Activated B cell treated with CpG ODN at 0.5 μM for 24 hours (primary cell): ENCODE measurements at regions not wholly inside any gene's neighbourhood (a gene's known extent, or its start where the extent isn't known, plus 50 kb on each side); places are given as distances from the start of the nearest gene placed in this dataset.

Experiments
- ATAC-seq: fragments of 200-7000 bp; cut with Tn5 transposase; one replicate; pipeline ENCODE4 v1.10.0; 2021; ENCODE audit warnings: low read depth, mild to moderate bottlenecking, moderate library complexity
- CTCF ChIA-PET: fragments of 350-600 bp; sonication (Branson Sonifier 250); formaldehyde crosslinking; loops from one replicate; lab custom pipeline; 2021; ENCODE audit warnings: antibody characterized with exemption; lab: Charles Lee
- POLR2A ChIA-PET: fragments of 350-600 bp; sonication (Branson Sonifier 250); formaldehyde crosslinking; loops from one replicate; lab custom pipeline; 2021; ENCODE audit warnings: antibody characterized with exemption; lab: Charles Lee
- DNase-seq: peaks from one replicate; pipeline ENCODE4 v3.0.0; 2022
- H3K27ac Mint-ChIP-seq: one replicate; pipeline ENCODE4 v1.8.0; 2020; ENCODE audit warnings: mixed read lengths
- H3K27me3 Mint-ChIP-seq: one replicate; pipeline ENCODE4 v1.8.0; 2021; ENCODE audit warnings: mixed read lengths
- H3K36me3 Mint-ChIP-seq: one replicate; pipeline ENCODE4 v1.8.0; 2021; ENCODE audit warnings: low read depth, mixed read lengths
- H3K4me1 Mint-ChIP-seq: one replicate; pipeline ENCODE4 v1.8.0; 2021; ENCODE audit warnings: mixed read lengths
- H3K4me3 Mint-ChIP-seq: one replicate; pipeline ENCODE4 v1.8.0; 2020; ENCODE audit warnings: mild to moderate bottlenecking, mixed read lengths
- H3K9me3 Mint-ChIP-seq: one replicate; pipeline ENCODE4 v1.8.0; 2020; ENCODE audit warnings: mixed read lengths
- intact Hi-C: fragments of 100-400 bp; cut with micrococcal nuclease; formaldehyde crosslinking; loops from one replicate; pipeline ENCODE4 v1.15.1; 2024
- TF ChIP-seq, protein P1 (sequence below): fragments of 200-600 bp; IDR thresholded peaks from one replicate; pipeline ENCODE4 v1.8.0; 2022; ENCODE audit warnings: antibody characterized with exemption, mild to moderate bottlenecking

- H3K36me3 Mint-ChIP-seq = no peaks in the 10 kb centered on the region
- TF ChIP-seq, protein P1, sequence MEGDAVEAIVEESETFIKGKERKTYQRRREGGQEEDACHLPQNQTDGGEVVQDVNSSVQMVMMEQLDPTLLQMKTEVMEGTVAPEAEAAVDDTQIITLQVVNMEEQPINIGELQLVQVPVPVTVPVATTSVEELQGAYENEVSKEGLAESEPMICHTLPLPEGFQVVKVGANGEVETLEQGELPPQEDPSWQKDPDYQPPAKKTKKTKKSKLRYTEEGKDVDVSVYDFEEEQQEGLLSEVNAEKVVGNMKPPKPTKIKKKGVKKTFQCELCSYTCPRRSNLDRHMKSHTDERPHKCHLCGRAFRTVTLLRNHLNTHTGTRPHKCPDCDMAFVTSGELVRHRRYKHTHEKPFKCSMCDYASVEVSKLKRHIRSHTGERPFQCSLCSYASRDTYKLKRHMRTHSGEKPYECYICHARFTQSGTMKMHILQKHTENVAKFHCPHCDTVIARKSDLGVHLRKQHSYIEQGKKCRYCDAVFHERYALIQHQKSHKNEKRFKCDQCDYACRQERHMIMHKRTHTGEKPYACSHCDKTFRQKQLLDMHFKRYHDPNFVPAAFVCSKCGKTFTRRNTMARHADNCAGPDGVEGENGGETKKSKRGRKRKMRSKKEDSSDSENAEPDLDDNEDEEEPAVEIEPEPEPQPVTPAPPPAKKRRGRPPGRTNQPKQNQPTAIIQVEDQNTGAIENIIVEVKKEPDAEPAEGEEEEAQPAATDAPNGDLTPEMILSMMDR = no peak
- H3K27me3 Mint-ChIP-seq = peaks cover 32% of the 10 kb centered on the region
- H3K9me3 Mint-ChIP-seq = no peaks in the 10 kb centered on the region
- no peaks in the 10 kb centered on the region for H3K4me1 Mint-ChIP-seq
- ChIA-PET CTCF (no interaction called here), POLR2A (no interaction called here)
- ATAC-seq (no peak), DNase-seq (no peak)
- intact Hi-C loops = no loop called here
- no peak overlapping the region for H3K27ac Mint-ChIP-seq
- no peak overlapping the region for H3K4me3 Mint-ChIP-seq
Observed at GRCh38 chr17:79365351-79365750, 245.5 kb downstream of the RBFOX3 start.

DNA sequence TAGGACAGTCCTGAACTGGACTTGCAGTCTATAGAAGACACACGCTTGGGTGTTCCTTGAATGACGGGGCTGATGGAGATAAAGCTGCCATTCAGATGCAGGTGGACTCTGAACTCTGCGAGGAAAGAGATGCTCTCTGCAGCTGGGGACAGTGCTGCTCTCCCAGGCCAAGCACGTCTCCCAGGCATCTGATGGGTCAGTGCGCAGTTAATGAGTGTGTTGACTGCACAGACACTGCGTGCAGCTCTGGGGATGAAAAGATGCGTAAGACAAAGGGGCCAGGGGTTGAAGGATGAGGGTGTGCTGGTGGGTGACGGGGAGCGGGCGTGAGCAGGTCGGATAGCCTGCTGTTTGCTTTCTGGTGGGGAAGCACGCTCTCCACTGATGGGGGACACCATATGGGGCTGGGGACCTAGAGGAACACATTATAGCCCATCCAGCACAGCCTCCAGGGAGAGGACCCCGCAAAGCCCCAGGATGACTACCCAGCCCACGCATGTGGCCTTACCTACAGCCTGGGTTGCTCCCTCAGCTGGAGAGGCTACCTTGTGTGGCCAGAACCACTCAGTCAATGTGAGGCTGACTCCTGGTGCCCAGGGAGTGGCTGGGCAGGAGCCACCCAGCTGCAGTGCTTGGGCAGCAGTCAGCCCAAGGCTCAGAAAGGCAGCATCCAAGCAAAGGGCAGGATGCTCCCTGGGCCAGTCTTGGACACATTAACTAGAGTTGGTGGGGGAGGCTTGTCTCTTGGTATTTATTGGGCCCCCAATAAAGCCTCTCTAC, 246.3 kb downstream of the RBFOX3 start:
- TF ChIP-seq, protein P1 = no peak
- Mint-ChIP-seq H3K9me3 (no peaks in the 10 kb centered on the region), H3K27me3 (peaks cover 34% of the 10 kb centered on the region), H3K4me1 (no peaks in the 10 kb centered on the region), H3K27ac (no peak overlapping the region), H3K4me3 (no peak overlapping the region), H3K36me3 (no peaks in the 10 kb centered on the region)
- ChIA-PET POLR2A (no interaction called here), CTCF (no interaction called here)
- DNase-seq = no peak
- intact Hi-C loops = no loop called here
- ATAC-seq = no peak

GRCh38 chr17:79363552-79364275, 247.1 kb downstream of the RBFOX3 start:
- H3K4me1 Mint-ChIP-seq = no peaks in the 10 kb centered on the region
- ChIA-PET POLR2A (no interaction called here), CTCF (no interaction called here)
- DNase-seq (no peak), ATAC-seq (no peak)
- no peak overlapping the region for H3K27ac Mint-ChIP-seq
- H3K9me3 Mint-ChIP-seq = no peaks in the 10 kb centered on the region
- H3K36me3 Mint-ChIP-seq = no peaks in the 10 kb centered on the region
- TF ChIP-seq, protein P1 = no peak
- no peak overlapping the region for H3K4me3 Mint-ChIP-seq
- H3K27me3 Mint-ChIP-seq = peaks cover 36% of the 10 kb centered on the region
- intact Hi-C loops = no loop called here

DNA sequence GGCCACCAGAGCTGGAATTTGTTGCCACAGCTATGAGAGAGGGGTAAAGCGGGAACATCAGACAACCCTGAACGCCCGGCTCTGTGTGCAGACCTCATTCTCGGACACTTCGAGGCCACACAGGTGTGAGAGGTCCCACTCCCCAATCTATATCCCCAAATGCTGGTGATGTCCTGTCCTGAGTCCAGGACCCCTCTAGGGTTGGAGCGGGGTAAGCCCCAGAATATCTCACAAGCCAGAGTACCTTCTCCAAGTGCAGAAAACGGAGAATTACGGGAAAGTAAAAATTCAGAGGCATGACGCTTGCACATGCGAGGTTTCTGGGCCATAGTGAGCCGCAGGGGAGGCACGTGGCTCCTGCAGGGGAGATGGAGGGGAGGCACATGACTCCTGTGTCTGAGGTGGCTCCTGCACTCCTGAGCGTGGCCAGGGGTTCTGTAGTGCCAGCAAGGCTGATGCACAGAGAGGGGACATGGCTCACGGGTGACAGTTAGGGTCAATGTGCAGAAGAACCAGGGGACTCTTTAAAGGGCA, 248.0 kb downstream of the RBFOX3 start:
- peaks cover 36% of the 10 kb centered on the region for H3K27me3 Mint-ChIP-seq

More for the DNA sequence above, 248.0 kb downstream of the RBFOX3 start:
- no peaks in the 10 kb centered on the region for H3K9me3 Mint-ChIP-seq
- ChIA-PET CTCF (no interaction called here), POLR2A (no interaction called here)
- TF ChIP-seq, protein P1 = no peak
- intact Hi-C loops = no loop called here
- H3K4me3 Mint-ChIP-seq = no peak overlapping the region
- H3K4me1 Mint-ChIP-seq = no peaks in the 10 kb centered on the region
- H3K27ac Mint-ChIP-seq = no peak overlapping the region
- no peak for DNase-seq
- ATAC-seq = no peak
- no peaks in the 10 kb centered on the region for H3K36me3 Mint-ChIP-seq
